ENCODE measurements at regions not wholly inside any gene's neighbourhood (a gene's known extent, or its start where the extent isn't known, plus 50 kb on each side); places are given as distances from the start of the nearest gene placed in this dataset.

- Mint-ChIP-seq H3K4me1 (ENCODE audit: low read depth) (peaks cover 9% of the 10 kb centered on the region), H3K9me3 (no peaks in the 10 kb centered on the region)
Observed at GRCh38 chr3:194271460-194272035, 79.6 kb downstream of the CPN2 start.

GRCh38 chr3:194272221-194272620, 78.9 kb downstream of the CPN2 start:
- Mint-ChIP-seq H3K36me3 (ENCODE audit: low read depth) (no peaks in the 10 kb centered on the region), H3K27me3 (ENCODE audit: low read depth) (peaks cover 14% of the 10 kb centered on the region), H3K27ac (no peak overlapping the region), H3K4me1 (ENCODE audit: low read depth) (peaks cover 9% of the 10 kb centered on the region), H3K4me3 (no peak overlapping the region), H3K9me3 (no peaks in the 10 kb centered on the region)
- no peak for DNase-seq (ENCODE audit: low spot score)

More at GRCh38 chr3:194271460-194272035, 79.6 kb downstream of the CPN2 start:
- no peak for DNase-seq (ENCODE audit: low spot score)
- Mint-ChIP-seq H3K36me3 (ENCODE audit: low read depth) (no peaks in the 10 kb centered on the region), H3K27ac (no peak overlapping the region), H3K27me3 (ENCODE audit: low read depth) (peaks cover 17% of the 10 kb centered on the region), H3K4me3 (no peak overlapping the region)

GRCh38 chr3:194272861-194273742, 78.0 kb downstream of the CPN2 start:
- peaks cover 9% of the 10 kb centered on the region for H3K4me1 Mint-ChIP-seq (ENCODE audit: low read depth)
- no peak for DNase-seq (ENCODE audit: low spot score)
- H3K27me3 Mint-ChIP-seq (ENCODE audit: low read depth) = peaks cover 12% of the 10 kb centered on the region
- H3K4me3 Mint-ChIP-seq = no peak overlapping the region
- no peaks in the 10 kb centered on the region for H3K36me3 Mint-ChIP-seq (ENCODE audit: low read depth)
- no peak overlapping the region for H3K27ac Mint-ChIP-seq
- H3K9me3 Mint-ChIP-seq = no peaks in the 10 kb centered on the region

GRCh38 chr3:194273743-194274310, 77.3 kb downstream of the CPN2 start:
- no peak for DNase-seq (ENCODE audit: low spot score)
- H3K27ac Mint-ChIP-seq = no peak overlapping the region

GRCh38 chr3:194274424-194275085, 76.6 kb downstream of the CPN2 start:
- no peaks in the 10 kb centered on the region for H3K9me3 Mint-ChIP-seq
- H3K27me3 Mint-ChIP-seq (ENCODE audit: low read depth) = peaks cover 12% of the 10 kb centered on the region
- no peak for DNase-seq (ENCODE audit: low spot score)
- H3K27ac Mint-ChIP-seq = peak overlapping the region; percentile 64
- no peak overlapping the region for H3K4me3 Mint-ChIP-seq
- H3K36me3 Mint-ChIP-seq (ENCODE audit: low read depth) = no peaks in the 10 kb centered on the region
- peaks cover 9% of the 10 kb centered on the region for H3K4me1 Mint-ChIP-seq (ENCODE audit: low read depth)

More at GRCh38 chr3:194273743-194274310, 77.3 kb downstream of the CPN2 start:
- Mint-ChIP-seq H3K4me1 (ENCODE audit: low read depth) (peaks cover 9% of the 10 kb centered on the region), H3K4me3 (no peak overlapping the region), H3K27me3 (ENCODE audit: low read depth) (peaks cover 10% of the 10 kb centered on the region), H3K36me3 (ENCODE audit: low read depth) (no peaks in the 10 kb centered on the region), H3K9me3 (no peaks in the 10 kb centered on the region)

- Mint-ChIP-seq H3K36me3 (ENCODE audit: low read depth) (no peaks in the 10 kb centered on the region), H3K4me3 (no peak overlapping the region)
- no peak for DNase-seq (ENCODE audit: low spot score)
Observed at GRCh38 chr3:194275291-194275690, 75.8 kb downstream of the CPN2 start.

GRCh38 chr3:194275721-194276120, 75.4 kb downstream of the CPN2 start:
- peaks cover 19% of the 10 kb centered on the region for H3K27me3 Mint-ChIP-seq (ENCODE audit: low read depth)
- no peaks in the 10 kb centered on the region for H3K9me3 Mint-ChIP-seq
- no peak overlapping the region for H3K27ac Mint-ChIP-seq
- peaks cover 6% of the 10 kb centered on the region for H3K4me1 Mint-ChIP-seq (ENCODE audit: low read depth)
- H3K4me3 Mint-ChIP-seq = no peak overlapping the region
- H3K36me3 Mint-ChIP-seq (ENCODE audit: low read depth) = no peaks in the 10 kb centered on the region
- DNase-seq (ENCODE audit: low spot score) = no peak

More at GRCh38 chr3:194275291-194275690, 75.8 kb downstream of the CPN2 start:
- peaks cover 6% of the 10 kb centered on the region for H3K4me1 Mint-ChIP-seq (ENCODE audit: low read depth)
- H3K9me3 Mint-ChIP-seq = no peaks in the 10 kb centered on the region
- peaks cover 19% of the 10 kb centered on the region for H3K27me3 Mint-ChIP-seq (ENCODE audit: low read depth)
- H3K27ac Mint-ChIP-seq = peak overlapping the region; percentile 64

GRCh38 chr3:194276768-194277103, 74.4 kb downstream of the CPN2 start:
- DNase-seq (ENCODE audit: low spot score) = no peak
- peaks cover 6% of the 10 kb centered on the region for H3K4me1 Mint-ChIP-seq (ENCODE audit: low read depth)
- no peaks in the 10 kb centered on the region for H3K9me3 Mint-ChIP-seq
- no peak overlapping the region for H3K4me3 Mint-ChIP-seq
- H3K36me3 Mint-ChIP-seq (ENCODE audit: low read depth) = no peaks in the 10 kb centered on the region
- H3K27ac Mint-ChIP-seq = no peak overlapping the region
- H3K27me3 Mint-ChIP-seq (ENCODE audit: low read depth) = peaks cover 19% of the 10 kb centered on the region

- Mint-ChIP-seq H3K27me3 (ENCODE audit: low read depth) (peaks cover 19% of the 10 kb centered on the region), H3K36me3 (ENCODE audit: low read depth) (no peaks in the 10 kb centered on the region), H3K9me3 (no peaks in the 10 kb centered on the region), H3K4me1 (ENCODE audit: low read depth) (peaks cover 6% of the 10 kb centered on the region), H3K27ac (no peak overlapping the region), H3K4me3 (no peak overlapping the region)
- DNase-seq (ENCODE audit: low spot score) = no peak
Observed at GRCh38 chr3:194277104-194277785, 73.9 kb downstream of the CPN2 start.

- Mint-ChIP-seq H3K27me3 (ENCODE audit: low read depth) (peaks cover 19% of the 10 kb centered on the region), H3K36me3 (ENCODE audit: low read depth) (no peaks in the 10 kb centered on the region), H3K4me1 (ENCODE audit: low read depth) (peaks cover 6% of the 10 kb centered on the region), H3K4me3 (no peak overlapping the region), H3K9me3 (no peaks in the 10 kb centered on the region), H3K27ac (no peak overlapping the region)
- DNase-seq (ENCODE audit: low spot score) = no peak
Observed at GRCh38 chr3:194277786-194278130, 73.4 kb downstream of the CPN2 start.

GRCh38 chr3:194278186-194278845, 72.8 kb downstream of the CPN2 start:
- Mint-ChIP-seq H3K4me3 (no peak overlapping the region), H3K27ac (no peak overlapping the region), H3K9me3 (no peaks in the 10 kb centered on the region), H3K4me1 (ENCODE audit: low read depth) (peaks cover 6% of the 10 kb centered on the region), H3K36me3 (ENCODE audit: low read depth) (no peaks in the 10 kb centered on the region), H3K27me3 (ENCODE audit: low read depth) (peaks cover 19% of the 10 kb centered on the region)
- DNase-seq (ENCODE audit: low spot score) = no peak

- H3K36me3 Mint-ChIP-seq (ENCODE audit: low read depth) = no peaks in the 10 kb centered on the region
- H3K4me1 Mint-ChIP-seq (ENCODE audit: low read depth) = peaks cover 6% of the 10 kb centered on the region
- no peaks in the 10 kb centered on the region for H3K9me3 Mint-ChIP-seq
- H3K4me3 Mint-ChIP-seq = no peak overlapping the region
- H3K27ac Mint-ChIP-seq = no peak overlapping the region
- H3K27me3 Mint-ChIP-seq (ENCODE audit: low read depth) = peaks cover 21% of the 10 kb centered on the region
- DNase-seq (ENCODE audit: low spot score) = no peak
Observed at GRCh38 chr3:194279101-194279500, 72.0 kb downstream of the CPN2 start.

- Mint-ChIP-seq H3K9me3 (no peaks in the 10 kb centered on the region), H3K36me3 (ENCODE audit: low read depth) (no peaks in the 10 kb centered on the region), H3K27ac (no peak overlapping the region), H3K27me3 (ENCODE audit: low read depth) (peaks cover 19% of the 10 kb centered on the region), H3K4me1 (ENCODE audit: low read depth) (peaks cover 5% of the 10 kb centered on the region), H3K4me3 (no peak overlapping the region)
- no peak for DNase-seq (ENCODE audit: low spot score)
Observed at GRCh38 chr3:194279701-194280360, 71.3 kb downstream of the CPN2 start.
